Pons (tissue), 1 donor: ENCODE measurements at regions not wholly inside any gene's neighbourhood (a gene's known extent, or its start where the extent isn't known, plus 50 kb on each side); places are given as distances from the start of the nearest gene placed in this dataset.
"Not testable (repeated sequence)": the region's sequence is repeated elsewhere in the genome, so short reads cannot be mapped to it uniquely, and the experiment has no call there.

ENCODE experiments used
- DNase-seq: peaks from one replicate; pipeline ENCODE4 v3.0.0-alpha.2; 2016; ENCODE audit warnings: low spot score

- DNase-seq = not testable (repeated sequence)
Measured at GRCh38 chr12:124218650-124219049, 76.2 kb upstream of the RFLNA start.

- no peak for DNase-seq
Measured at GRCh38 chr12:124222368-124223245, 72.3 kb upstream of the RFLNA start.

- not testable (repeated sequence) for DNase-seq
Measured at GRCh38 chr12:124223733-124224138, 71.2 kb upstream of the RFLNA start.

- no peak for DNase-seq
Measured at GRCh38 chr12:124224535-124225110, 70.3 kb upstream of the RFLNA start.

- no peak for DNase-seq
Measured at GRCh38 chr12:124225730-124226129, 69.2 kb upstream of the RFLNA start.

GRCh38 chr12:124227951-124228711 is 66.8 kb upstream of the RFLNA start:
- DNase-seq = no peak

GRCh38 chr12:124229520-124229919 is 65.4 kb upstream of the RFLNA start:
- DNase-seq = no peak

- no peak for DNase-seq
Measured at GRCh38 chr12:124230117-124230757, 64.7 kb upstream of the RFLNA start.

- no peak for DNase-seq
Measured at GRCh38 chr12:124230789-124231188, 64.1 kb upstream of the RFLNA start.

GRCh38 chr12:124231980-124232653 is 62.8 kb upstream of the RFLNA start:
- DNase-seq = no peak

- no peak for DNase-seq
Measured at GRCh38 chr12:124232654-124232987, 62.3 kb upstream of the RFLNA start.

- no peak for DNase-seq
Measured at GRCh38 chr12:124233041-124233796, 61.7 kb upstream of the RFLNA start.

- no peak for DNase-seq
Measured at GRCh38 chr12:124233846-124234640, 60.9 kb upstream of the RFLNA start.

GRCh38 chr12:124236625-124237031 is 58.3 kb upstream of the RFLNA start:
- DNase-seq = no peak

- peak; percentile 18 for DNase-seq
Measured at GRCh38 chr12:124238886-124239285, 56.0 kb upstream of the RFLNA start.

- DNase-seq = no peak
Measured at GRCh38 chr12:124240493-124240892, 54.4 kb upstream of the RFLNA start.

GRCh38 chr12:124241776-124242528 is 52.9 kb upstream of the RFLNA start:
- no peak for DNase-seq

- no peak for DNase-seq
Measured at GRCh38 chr12:124242529-124243065, 52.3 kb upstream of the RFLNA start.

- DNase-seq = no peak
Measured at GRCh38 chr12:124243936-124244335, 51.0 kb upstream of the RFLNA start.
